Right renal pelvis (tissue), 4 donors: ENCODE measurements at regions not wholly inside any gene's neighbourhood (a gene's known extent, or its start where the extent isn't known, plus 50 kb on each side); places are given as distances from the start of the nearest gene placed in this dataset.

Experiments
- DNase-seq, 4 donors: peaks; one replicate each; pipeline ENCODE4 v3.0.0-alpha.2; 2013; ENCODE audit warnings: low read depth in 4 of 4, low spot score in 3 of 4, missing footprints in 1 of 4

GRCh38 chr6:137687818-137688217 is 179.2 kb upstream of the TNFAIP3 start:
- no peak for DNase-seq

GRCh38 chr6:137688230-137688971 is 178.7 kb upstream of the TNFAIP3 start:
- no peak for DNase-seq

- DNase-seq: no peak
These were observed 177.7 kb upstream of the TNFAIP3 start for GRCh38 chr6:137689377-137689776.

- DNase-seq: no peak
These were observed 177.0 kb upstream of the TNFAIP3 start for GRCh38 chr6:137690034-137690433.

DNA sequence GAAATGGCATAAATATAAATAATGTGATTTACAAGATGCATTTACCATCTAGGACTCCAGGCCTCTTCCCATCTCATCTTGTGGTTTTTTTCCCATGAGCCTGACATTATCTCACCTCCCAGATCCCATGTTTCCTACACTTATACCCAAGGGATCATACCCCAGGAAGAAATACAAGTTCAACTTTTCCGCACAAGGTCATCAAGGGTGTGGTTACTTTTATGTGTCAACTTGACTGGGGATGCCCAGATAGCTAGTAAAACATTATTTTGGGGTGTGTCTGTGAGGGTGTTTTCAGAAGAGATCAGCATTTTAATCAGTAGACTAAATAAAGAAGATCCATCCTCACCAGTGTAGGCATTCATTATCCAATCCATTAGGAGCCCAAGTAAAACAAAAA is 176.3 kb upstream of the TNFAIP3 start:
- no peak for DNase-seq

GRCh38 chr6:137692308-137692707 is 174.8 kb upstream of the TNFAIP3 start:
- DNase-seq: no peak

DNA sequence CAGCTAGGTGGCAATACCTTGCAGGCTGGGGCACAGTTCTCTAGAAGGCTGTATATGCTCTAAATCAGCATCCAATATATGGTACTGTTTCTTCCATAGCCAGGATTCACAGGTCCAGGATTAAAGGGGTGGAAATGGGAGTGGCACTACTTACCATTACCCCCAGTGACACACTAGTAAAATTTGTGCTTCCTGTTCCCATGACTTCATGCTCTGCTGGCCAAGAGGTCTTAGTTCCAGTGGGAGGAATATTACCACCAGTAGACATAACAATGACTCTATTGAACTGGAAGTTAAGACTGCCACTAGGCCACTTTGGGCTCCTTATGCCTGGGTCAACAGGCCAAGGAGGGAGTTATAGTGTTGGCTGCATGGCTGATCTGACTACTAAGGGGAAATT is 174.3 kb upstream of the TNFAIP3 start:
- no peak for DNase-seq

DNA sequence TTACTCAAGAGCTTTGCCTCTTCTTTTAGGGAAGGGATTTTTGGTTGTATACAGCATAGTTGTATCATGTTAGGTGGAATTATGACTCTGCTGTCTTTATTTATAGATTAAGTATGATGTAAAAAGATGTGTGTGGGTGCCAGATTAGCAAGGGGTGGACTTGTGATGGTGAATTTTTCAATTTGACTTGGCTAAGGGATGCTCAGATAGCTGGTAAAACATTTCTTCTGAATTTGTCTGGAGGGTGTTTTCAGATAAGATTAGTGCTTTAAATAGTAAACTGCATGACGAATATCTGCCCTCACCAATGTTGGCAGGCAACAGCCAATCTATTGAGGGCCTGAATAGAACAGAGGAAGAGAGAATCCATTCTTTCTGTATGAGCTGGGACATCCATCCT is 173.3 kb upstream of the TNFAIP3 start:
- no peak for DNase-seq

- no peak for DNase-seq
These were observed 170.3 kb upstream of the TNFAIP3 start for GRCh38 chr6:137696765-137697164.

- DNase-seq: peak in 3 of 4 donors; percentile 18 to 35 (median 27)
These were observed 169.7 kb upstream of the TNFAIP3 start for GRCh38 chr6:137697267-137697938.

- no peak for DNase-seq
These were observed 168.4 kb upstream of the TNFAIP3 start for GRCh38 chr6:137698636-137699030.

- DNase-seq: no peak
These were observed 167.9 kb upstream of the TNFAIP3 start for GRCh38 chr6:137699031-137699683.

DNA sequence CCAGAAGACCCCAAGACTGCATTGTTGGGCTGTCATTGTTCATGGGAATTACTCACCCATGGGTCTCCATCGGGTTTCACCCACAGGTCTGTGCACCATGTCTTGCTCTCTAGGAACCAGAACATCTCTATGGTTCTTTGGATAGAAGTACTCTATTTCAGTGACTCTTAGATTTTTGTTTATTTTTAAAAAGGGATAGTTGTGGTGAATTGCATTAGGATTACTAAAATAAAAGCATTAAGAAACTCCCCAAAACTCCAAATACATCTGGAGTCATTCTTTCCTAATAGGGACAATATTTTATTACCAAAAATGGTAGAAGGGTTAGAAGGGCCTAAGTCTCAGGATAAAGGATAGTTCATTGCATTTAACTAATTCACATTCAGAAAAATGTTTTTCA is 166.9 kb upstream of the TNFAIP3 start:
- no peak for DNase-seq

GRCh38 chr6:137700751-137701477 is 166.1 kb upstream of the TNFAIP3 start:
- no peak for DNase-seq

DNA sequence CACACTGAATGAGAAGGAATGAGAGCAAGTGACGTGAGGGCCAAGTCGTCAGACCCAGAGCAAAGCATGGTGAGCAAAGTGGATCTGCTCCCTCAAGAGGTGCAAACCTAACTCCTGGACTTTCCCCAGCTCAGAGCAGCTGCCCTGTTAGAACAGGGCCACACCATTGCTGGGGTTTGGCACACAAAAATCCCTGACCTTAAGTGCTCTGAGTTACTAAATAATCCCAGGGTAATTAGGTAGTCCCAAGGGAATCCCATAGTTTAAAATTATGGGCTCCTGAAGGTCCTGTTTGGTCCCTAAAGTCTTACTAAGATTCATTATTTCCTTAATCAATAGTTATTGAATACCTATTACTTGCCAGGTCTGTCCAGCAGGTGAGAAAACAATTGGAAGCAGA is 165.1 kb upstream of the TNFAIP3 start:
- no peak for DNase-seq

DNA sequence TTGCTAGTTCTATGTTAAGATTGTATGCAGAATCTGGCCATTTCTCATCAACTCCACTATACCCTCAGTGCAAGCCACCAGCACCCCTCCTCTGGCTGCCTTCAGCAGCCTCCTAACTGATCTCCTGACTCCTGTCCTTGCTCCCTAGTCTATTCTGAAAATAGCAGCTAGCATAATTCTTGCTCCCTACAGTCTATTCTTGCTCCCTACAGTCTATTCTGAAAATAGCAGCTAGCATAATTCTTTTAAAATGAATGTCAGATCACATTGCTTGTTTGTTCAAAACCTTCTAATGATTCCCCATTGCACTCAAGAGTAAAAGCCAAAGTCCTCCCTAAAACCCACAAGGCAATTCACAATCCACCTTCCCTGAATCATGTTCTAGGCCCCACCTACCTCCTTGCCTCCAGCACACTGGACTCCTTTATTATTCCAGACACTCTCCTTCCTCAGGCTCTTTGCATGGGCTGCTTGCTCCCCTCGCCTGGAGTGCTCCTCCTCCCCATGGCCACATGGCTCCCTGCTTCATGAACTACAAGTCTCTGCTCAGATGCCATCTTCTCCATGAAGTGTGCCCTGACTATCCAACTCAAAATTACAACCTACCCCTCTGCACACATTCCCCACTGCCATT is 164.2 kb upstream of the TNFAIP3 start:
- DNase-seq: no peak

- no peak for DNase-seq
These were observed 162.3 kb upstream of the TNFAIP3 start for GRCh38 chr6:137704802-137705159.

- peak in 1 of 4 donors; percentile 23 for DNase-seq
These were observed 161.6 kb upstream of the TNFAIP3 start for GRCh38 chr6:137705160-137706082.

- DNase-seq: no peak
These were observed 160.8 kb upstream of the TNFAIP3 start for GRCh38 chr6:137706083-137706750.
